Gastrocnemius medialis (tissue), 4 donors: ENCODE measurements at regions not wholly inside any gene's neighbourhood (a gene's known extent, or its start where the extent isn't known, plus 50 kb on each side); places are given as distances from the start of the nearest gene placed in this dataset.

Experiments used
- ATAC-seq, 2 donors: fragments of 150-250 bp; one replicate each; pipeline ENCODE4 v1.9.1; 2016
- DNase-seq, 2 donors: peaks; one replicate each; pipeline ENCODE4 v3.0.0-alpha.2; 2019
- H3K27ac ChIP-seq, 4 donors: fragments of 200-600 bp; sonication (generic); 1 replicate in 1 of 4; 2 replicates in 3 of 4; pipeline ENCODE4 v1.5.1; 2016 to 2018; ENCODE audit warnings: mild to moderate bottlenecking in 2 of 4, moderate library complexity in 1 of 4
- H3K27me3 ChIP-seq, 3 donors: fragments of 200-600 bp; sonication (generic) in 2 of 3; 1 replicate in 1 of 3; 2 replicates in 2 of 3; pipeline versions ENCODE4 v1.5.1 to v1.6.0; 2016 to 2019; ENCODE audit warnings: mild to moderate bottlenecking in 1 of 3, moderate library complexity in 1 of 3
- H3K36me3 ChIP-seq, 2 donors: fragments of 200-600 bp; sonication (generic) in 1 of 2; one replicate each; pipeline ENCODE4 v1.5.1; 2017 to 2018
- H3K4me1 ChIP-seq, 2 donors: fragments of 200-600 bp; sonication (generic) in 1 of 2; one replicate each; pipeline ENCODE4 v1.5.1; 2016 to 2017; ENCODE audit warnings: mild to moderate bottlenecking in 2 of 2
- H3K4me3 ChIP-seq, 4 donors: fragments of 200-600 bp; sonication (generic) in 3 of 4; 1 replicate in 1 of 4; 2 replicates in 3 of 4; pipeline ENCODE4 v1.5.1; 2016 to 2019; ENCODE audit warnings: mild to moderate bottlenecking in 2 of 4
- H3K9me3 ChIP-seq, 3 donors: fragments of 200-600 bp; sonication (generic) in 2 of 3; 1 replicate in 1 of 3; 2 replicates in 2 of 3; pipeline ENCODE4 v1.5.1; 2016 to 2019
- POLR2A ChIP-seq, 2 donors: fragments of 450-650 bp; IDR thresholded peaks; one replicate each; pipeline ENCODE4 v1.6.1; 2017; ENCODE audit warnings: antibody characterized with exemption in 2 of 2, mild to moderate bottlenecking in 2 of 2, moderate library complexity in 2 of 2
- in situ Hi-C, 4 donors: fragments of 200-750 bp; cut with MboI; loops; one replicate each; pipeline versions ENCODE4 v1.15.0 to v1.8.0; 2017; ENCODE audit warnings: low sequenced_read_pairs in 4 of 4
- intact Hi-C: fragments of 100-400 bp; cut with DNase I; formaldehyde crosslinking; loops from one replicate; pipeline ENCODE4 v1.15.1; 2023; ENCODE audit warnings: low total_unique reads
- TF ChIP-seq, protein P1 (sequence below), 5 experiments: fragments of 450-650 bp in 3 of 5; fragments of 200-600 bp in 2 of 5; sonication (generic) in 2 of 5; IDR thresholded peaks in 4 of 5; conservative IDR thresholded peaks in 1 of 5; 1 replicate in 4 of 5; 2 replicates in 1 of 5; pipeline ENCODE4 v1.5.1; 2016 to 2019; ENCODE audit warnings: antibody characterized with exemption in 5 of 5, mild to moderate bottlenecking in 3 of 5, moderate library complexity in 3 of 5

DNA sequence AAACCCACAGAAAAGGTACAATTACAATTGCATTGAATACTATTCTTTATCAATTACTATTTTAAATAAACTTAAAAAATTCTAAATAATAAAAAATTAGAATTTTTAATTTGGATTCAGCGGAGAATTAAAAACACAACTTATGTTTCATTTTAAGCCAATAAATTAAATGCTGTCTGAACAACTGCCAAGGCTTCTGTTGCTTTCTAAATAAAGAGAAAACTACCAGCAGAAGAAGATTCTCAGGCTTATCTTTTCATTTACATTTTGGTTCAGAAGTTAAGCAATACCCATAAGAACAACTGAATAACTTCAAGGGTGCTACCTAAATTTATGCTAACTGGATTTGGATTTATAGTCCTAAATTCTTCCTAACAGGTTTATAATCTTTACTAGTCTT, 150.0 kb upstream of the FTMT start:
- no peak for TF ChIP-seq POLR2A (IDR thresholded peaks at IDR 0.05)
- TF ChIP-seq, protein P1, sequence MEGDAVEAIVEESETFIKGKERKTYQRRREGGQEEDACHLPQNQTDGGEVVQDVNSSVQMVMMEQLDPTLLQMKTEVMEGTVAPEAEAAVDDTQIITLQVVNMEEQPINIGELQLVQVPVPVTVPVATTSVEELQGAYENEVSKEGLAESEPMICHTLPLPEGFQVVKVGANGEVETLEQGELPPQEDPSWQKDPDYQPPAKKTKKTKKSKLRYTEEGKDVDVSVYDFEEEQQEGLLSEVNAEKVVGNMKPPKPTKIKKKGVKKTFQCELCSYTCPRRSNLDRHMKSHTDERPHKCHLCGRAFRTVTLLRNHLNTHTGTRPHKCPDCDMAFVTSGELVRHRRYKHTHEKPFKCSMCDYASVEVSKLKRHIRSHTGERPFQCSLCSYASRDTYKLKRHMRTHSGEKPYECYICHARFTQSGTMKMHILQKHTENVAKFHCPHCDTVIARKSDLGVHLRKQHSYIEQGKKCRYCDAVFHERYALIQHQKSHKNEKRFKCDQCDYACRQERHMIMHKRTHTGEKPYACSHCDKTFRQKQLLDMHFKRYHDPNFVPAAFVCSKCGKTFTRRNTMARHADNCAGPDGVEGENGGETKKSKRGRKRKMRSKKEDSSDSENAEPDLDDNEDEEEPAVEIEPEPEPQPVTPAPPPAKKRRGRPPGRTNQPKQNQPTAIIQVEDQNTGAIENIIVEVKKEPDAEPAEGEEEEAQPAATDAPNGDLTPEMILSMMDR (IDR thresholded peaks at IDR 0.05 in 4 of 5, conservative IDR thresholded peaks at IDR 0.05 in 1 of 5), result no peak
- ATAC-seq, result no peak
- Histone ChIP-seq H3K9me3 (no peaks in the 10 kb centered on the region), H3K36me3 (no peaks in the 10 kb centered on the region), H3K27me3 (no peaks in the 10 kb centered on the region), H3K27ac (no peak overlapping the region), H3K4me3 (no peak overlapping the region), H3K4me1 (no peaks in the 10 kb centered on the region)
- no peak for DNase-seq
- in situ Hi-C loops, result no loop called here
- intact Hi-C loops, result no loop called here

DNA sequence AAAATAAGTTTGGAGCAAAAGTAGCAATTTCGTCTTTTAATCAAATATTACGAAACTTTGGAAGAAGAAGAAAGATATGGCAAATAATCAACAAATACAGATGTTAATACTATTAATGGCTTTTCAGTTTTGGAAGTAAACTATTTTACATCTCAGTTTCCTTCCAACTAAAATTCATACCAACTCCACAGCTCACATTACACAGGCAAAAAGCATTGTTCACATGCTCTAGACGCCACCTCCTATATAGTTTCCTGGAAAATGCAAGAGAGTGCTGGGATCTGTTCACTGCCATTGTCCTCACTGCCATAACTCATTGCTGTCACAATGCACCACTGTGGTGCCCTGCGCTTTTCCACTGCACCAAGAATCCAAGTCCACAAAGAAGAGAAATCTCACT, 149.0 kb upstream of the FTMT start:
- no peak for TF ChIP-seq POLR2A (IDR thresholded peaks at IDR 0.05)
- TF ChIP-seq, protein P1 (IDR thresholded peaks at IDR 0.05 in 4 of 5, conservative IDR thresholded peaks at IDR 0.05 in 1 of 5), result no peak
- intact Hi-C loops, result no loop called here
- DNase-seq (no peak), ATAC-seq (no peak)
- Histone ChIP-seq H3K4me1 (no peaks in the 10 kb centered on the region), H3K27ac (no peak overlapping the region), H3K4me3 (no peak overlapping the region), H3K36me3 (no peaks in the 10 kb centered on the region), H3K27me3 (no peaks in the 10 kb centered on the region), H3K9me3 (no peaks in the 10 kb centered on the region)
- in situ Hi-C loops, result no loop called here

DNA sequence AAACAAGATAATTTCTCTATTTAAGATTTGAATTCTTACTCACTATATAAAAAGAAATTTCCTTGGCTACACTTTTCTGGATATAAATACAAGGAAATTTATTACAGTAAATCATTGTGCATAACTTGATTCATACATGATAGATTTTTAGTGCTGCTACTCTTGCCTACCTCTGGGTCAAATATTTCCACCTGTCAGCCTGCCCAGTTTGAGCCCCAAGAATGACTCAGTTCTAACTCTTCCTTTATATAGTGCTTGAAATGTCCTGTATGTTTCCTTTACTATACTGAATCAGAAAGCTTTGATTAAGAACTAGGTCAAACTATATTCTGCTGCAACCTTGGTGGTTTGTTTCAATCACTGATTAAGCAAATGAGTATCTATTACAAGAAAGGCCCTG, 147.4 kb upstream of the FTMT start:
- no peaks in the 10 kb centered on the region for H3K4me1 ChIP-seq
- H3K9me3 ChIP-seq, result no peaks in the 10 kb centered on the region
- no peaks in the 10 kb centered on the region for H3K27me3 ChIP-seq
- in situ Hi-C loops, result no loop called here
- intact Hi-C loops, result no loop called here
- H3K36me3 ChIP-seq, result no peaks in the 10 kb centered on the region
- no peak overlapping the region for H3K27ac ChIP-seq
- DNase-seq, result no peak
- TF ChIP-seq POLR2A (IDR thresholded peaks at IDR 0.05), result no peak
- TF ChIP-seq, protein P1 (IDR thresholded peaks at IDR 0.05 in 4 of 5, conservative IDR thresholded peaks at IDR 0.05 in 1 of 5), result no peak
- no peak overlapping the region for H3K4me3 ChIP-seq
- no peak for ATAC-seq

DNA sequence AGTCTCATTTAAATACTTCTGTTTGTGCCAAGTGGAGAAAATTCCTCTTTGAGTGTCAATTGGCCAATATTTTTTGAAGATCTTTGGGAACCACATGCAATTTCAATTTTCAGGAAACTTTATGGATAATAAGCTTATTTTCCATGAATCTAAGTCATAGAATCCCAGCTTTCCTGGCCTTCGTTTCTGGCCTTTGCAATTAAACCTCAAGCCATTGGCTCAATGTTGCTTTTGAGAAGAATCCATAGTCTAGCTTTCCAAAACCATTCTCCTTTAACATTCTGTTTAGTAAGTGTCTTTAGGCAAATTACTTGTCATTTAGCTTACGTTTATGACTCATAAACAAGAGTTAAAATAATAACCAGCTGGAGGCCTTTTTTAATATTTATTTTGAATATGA, 145.0 kb upstream of the FTMT start:
- Histone ChIP-seq H3K4me1 (no peaks in the 10 kb centered on the region), H3K27ac (no peak overlapping the region), H3K27me3 (no peaks in the 10 kb centered on the region), H3K9me3 (no peaks in the 10 kb centered on the region), H3K36me3 (no peaks in the 10 kb centered on the region), H3K4me3 (no peak overlapping the region)
- TF ChIP-seq, protein P1 (IDR thresholded peaks at IDR 0.05 in 4 of 5, conservative IDR thresholded peaks at IDR 0.05 in 1 of 5), result no peak
- TF ChIP-seq POLR2A (IDR thresholded peaks at IDR 0.05), result no peak
- ATAC-seq (no peak), DNase-seq (no peak)
- in situ Hi-C loops, result no loop called here
- intact Hi-C loops, result no loop called here

DNA sequence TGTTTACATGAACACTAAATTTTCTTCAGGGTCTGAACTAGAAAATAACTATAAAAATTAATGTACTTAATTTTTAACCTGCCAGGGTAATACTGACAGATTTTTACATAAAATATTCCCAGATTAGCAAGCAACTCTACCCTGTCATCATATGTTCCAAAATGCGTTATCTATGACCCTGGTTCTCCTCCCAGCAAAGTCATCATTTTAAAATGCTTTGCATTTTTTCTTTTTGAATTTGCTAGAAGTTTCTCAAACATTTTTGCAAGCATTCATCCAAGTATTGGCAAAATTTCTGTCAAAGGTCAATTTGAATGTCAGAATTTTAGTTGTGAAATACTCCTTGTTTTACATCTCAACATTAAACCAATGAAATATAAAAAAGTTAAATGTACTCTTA, 144.5 kb upstream of the FTMT start:
- TF ChIP-seq, protein P1 (IDR thresholded peaks at IDR 0.05 in 4 of 5, conservative IDR thresholded peaks at IDR 0.05 in 1 of 5), result no peak
- no peak for TF ChIP-seq POLR2A (IDR thresholded peaks at IDR 0.05)
- Histone ChIP-seq H3K27me3 (no peaks in the 10 kb centered on the region), H3K9me3 (no peaks in the 10 kb centered on the region), H3K4me3 (no peak overlapping the region), H3K27ac (no peak overlapping the region), H3K36me3 (no peaks in the 10 kb centered on the region), H3K4me1 (no peaks in the 10 kb centered on the region)
- ATAC-seq, result no peak
- no peak for DNase-seq
- in situ Hi-C loops (no loop called here), intact Hi-C loops (no loop called here)
